ENCODE measurements at regions not wholly inside any gene's neighbourhood (a gene's known extent, or its start where the extent isn't known, plus 50 kb on each side); places are given as distances from the start of the nearest gene placed in this dataset.

- no peak for TF ChIP-seq POLR2A (IDR thresholded peaks at IDR 0.05)
- TF ChIP-seq, protein P1, sequence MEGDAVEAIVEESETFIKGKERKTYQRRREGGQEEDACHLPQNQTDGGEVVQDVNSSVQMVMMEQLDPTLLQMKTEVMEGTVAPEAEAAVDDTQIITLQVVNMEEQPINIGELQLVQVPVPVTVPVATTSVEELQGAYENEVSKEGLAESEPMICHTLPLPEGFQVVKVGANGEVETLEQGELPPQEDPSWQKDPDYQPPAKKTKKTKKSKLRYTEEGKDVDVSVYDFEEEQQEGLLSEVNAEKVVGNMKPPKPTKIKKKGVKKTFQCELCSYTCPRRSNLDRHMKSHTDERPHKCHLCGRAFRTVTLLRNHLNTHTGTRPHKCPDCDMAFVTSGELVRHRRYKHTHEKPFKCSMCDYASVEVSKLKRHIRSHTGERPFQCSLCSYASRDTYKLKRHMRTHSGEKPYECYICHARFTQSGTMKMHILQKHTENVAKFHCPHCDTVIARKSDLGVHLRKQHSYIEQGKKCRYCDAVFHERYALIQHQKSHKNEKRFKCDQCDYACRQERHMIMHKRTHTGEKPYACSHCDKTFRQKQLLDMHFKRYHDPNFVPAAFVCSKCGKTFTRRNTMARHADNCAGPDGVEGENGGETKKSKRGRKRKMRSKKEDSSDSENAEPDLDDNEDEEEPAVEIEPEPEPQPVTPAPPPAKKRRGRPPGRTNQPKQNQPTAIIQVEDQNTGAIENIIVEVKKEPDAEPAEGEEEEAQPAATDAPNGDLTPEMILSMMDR (IDR thresholded peaks at IDR 0.05): no peak
- ATAC-seq (peak in 1 of 4 donors; percentile 66), DNase-seq (no peak)
- intact Hi-C loops (cut with DNase I): no loop called here
- Histone ChIP-seq H3K36me3 (no peaks in the 10 kb centered on the region), H3K27ac (no peak overlapping the region), H3K4me1 (no peaks in the 10 kb centered on the region), H3K4me3 (no peak overlapping the region), H3K9me3 (no peaks in the 10 kb centered on the region), H3K27me3 (no peaks in the 10 kb centered on the region)
Observed at GRCh38 chr4:19014594-19014993, 993.0 kb upstream of the LCORL start.

GRCh38 chr4:19010761-19011160, 989.2 kb upstream of the LCORL start:
- Histone ChIP-seq H3K4me3 (no peak overlapping the region), H3K4me1 (no peaks in the 10 kb centered on the region), H3K36me3 (no peaks in the 10 kb centered on the region), H3K27me3 (no peaks in the 10 kb centered on the region), H3K27ac (no peak overlapping the region), H3K9me3 (no peaks in the 10 kb centered on the region)
- TF ChIP-seq, protein P1 (IDR thresholded peaks at IDR 0.05): no peak
- TF ChIP-seq POLR2A (IDR thresholded peaks at IDR 0.05): no peak
- DNase-seq: no peak
- intact Hi-C loops (cut with DNase I): no loop called here
- 10 to 21% (median 13%) methylated on average over 3 of the region's 3 CpGs for WGBS, 4 donors
- ATAC-seq: peak in 2 of 4 donors; percentile 20 to 38

GRCh38 chr4:19009881-19010280, 988.3 kb upstream of the LCORL start:
- H3K9me3 ChIP-seq: no peaks in the 10 kb centered on the region
- ATAC-seq: no peak
- no peaks in the 10 kb centered on the region for H3K27me3 ChIP-seq
- no peaks in the 10 kb centered on the region for H3K4me1 ChIP-seq
- TF ChIP-seq, protein P1 (IDR thresholded peaks at IDR 0.05): no peak
- TF ChIP-seq POLR2A (IDR thresholded peaks at IDR 0.05): no peak
- H3K27ac ChIP-seq: no peak overlapping the region
- no peak for DNase-seq
- H3K36me3 ChIP-seq: no peaks in the 10 kb centered on the region
- no peak overlapping the region for H3K4me3 ChIP-seq
- 47 to 54% (median 51%) methylated on average over 2 of the region's 2 CpGs for WGBS, 4 donors
- intact Hi-C loops (cut with DNase I): no loop called here

DNA sequence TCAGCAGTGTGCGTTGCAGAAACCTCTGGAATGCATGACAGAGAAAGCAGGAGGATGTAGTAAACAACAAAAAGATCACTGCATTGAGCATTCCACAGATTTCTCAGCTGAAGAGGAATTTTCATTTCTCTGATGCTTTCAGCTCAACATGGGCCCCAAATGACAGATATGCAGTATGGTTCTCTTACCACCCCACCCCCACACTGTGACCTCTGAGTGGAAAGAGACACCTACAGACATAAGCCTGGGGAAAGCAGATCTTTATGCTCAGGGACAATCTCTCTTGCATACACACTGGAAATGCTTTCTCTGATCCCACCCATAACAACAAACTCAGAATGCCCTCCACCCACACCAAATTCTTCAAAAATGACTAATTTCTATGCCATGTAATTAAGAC, 983.7 kb upstream of the LCORL start:
- intact Hi-C loops (cut with DNase I): no loop called here
- WGBS, 4 donors: 42 to 66% (median 50%) methylated on average over 1 of the region's 1 CpG
- TF ChIP-seq POLR2A (IDR thresholded peaks at IDR 0.05): no peak
- TF ChIP-seq, protein P1 (IDR thresholded peaks at IDR 0.05): no peak

More for the DNA sequence above, 983.7 kb upstream of the LCORL start:
- Histone ChIP-seq H3K27me3 (no peaks in the 10 kb centered on the region), H3K4me3 (no peak overlapping the region), H3K36me3 (no peaks in the 10 kb centered on the region), H3K9me3 (peaks cover 0 to 10% (median 0%) of the 10 kb centered on the region in 12 donors), H3K27ac (no peak overlapping the region), H3K4me1 (no peaks in the 10 kb centered on the region)
- no peak for ATAC-seq
- DNase-seq: no peak

Measured in heart left ventricle (tissue), 16 donors.